GM10266 (cell line): ENCODE measurements at regions not wholly inside any gene's neighbourhood (a gene's known extent, or its start where the extent isn't known, plus 50 kb on each side); places are given as distances from the start of the nearest gene placed in this dataset.

ENCODE experiments used
- DNase-seq: peaks from one replicate; pipeline ENCODE4 v3.0.0; 2012; ENCODE audit errors: extremely low spot score
- TF ChIP-seq, protein P1 (sequence below): IDR thresholded peaks from 2 replicates; pipeline ENCODE4 v1.5.1; 2012; ENCODE audit warnings: mild to moderate bottlenecking, low read depth; ENCODE audit not compliant: control insufficient read depth, insufficient read depth; ENCODE audit errors: missing control alignments

DNA sequence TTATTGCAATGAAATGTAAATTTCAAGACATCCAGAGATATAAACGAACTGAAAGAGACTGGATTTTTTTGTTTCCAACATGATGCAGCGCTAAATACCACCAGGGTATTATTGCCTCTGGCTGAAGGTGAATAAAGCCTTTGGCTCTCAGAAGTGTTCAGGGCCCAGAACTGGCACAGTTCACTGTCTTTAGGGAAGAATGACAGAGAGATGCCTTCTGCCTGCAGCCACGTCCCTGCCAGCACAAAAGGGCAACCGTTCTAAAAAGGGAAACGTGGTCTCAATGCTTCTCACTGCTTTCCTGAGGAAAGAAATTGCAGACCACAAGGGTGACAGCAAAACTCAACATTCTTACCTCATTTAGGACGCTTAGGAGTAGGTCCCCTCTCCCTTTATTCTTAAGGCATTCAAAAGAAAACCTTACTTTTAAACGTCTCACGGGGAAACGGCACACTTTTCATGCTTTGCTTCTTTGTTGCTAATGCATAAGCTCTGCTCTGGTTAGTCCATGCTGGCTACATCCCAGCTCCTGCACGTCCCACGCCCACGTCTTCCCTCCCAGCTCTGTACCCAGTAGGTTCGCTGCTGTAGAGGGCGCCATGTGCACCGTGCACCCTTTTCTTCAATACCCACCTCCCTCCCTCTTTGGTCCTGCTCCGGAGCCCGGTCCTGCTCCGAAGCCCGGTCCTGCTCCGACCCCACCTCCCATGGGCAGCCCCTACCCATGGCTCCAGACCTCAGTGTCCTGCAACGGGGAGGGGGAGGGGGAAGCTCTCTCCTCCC, 171.0 kb downstream of the HRH4 start:
- TF ChIP-seq, protein P1, sequence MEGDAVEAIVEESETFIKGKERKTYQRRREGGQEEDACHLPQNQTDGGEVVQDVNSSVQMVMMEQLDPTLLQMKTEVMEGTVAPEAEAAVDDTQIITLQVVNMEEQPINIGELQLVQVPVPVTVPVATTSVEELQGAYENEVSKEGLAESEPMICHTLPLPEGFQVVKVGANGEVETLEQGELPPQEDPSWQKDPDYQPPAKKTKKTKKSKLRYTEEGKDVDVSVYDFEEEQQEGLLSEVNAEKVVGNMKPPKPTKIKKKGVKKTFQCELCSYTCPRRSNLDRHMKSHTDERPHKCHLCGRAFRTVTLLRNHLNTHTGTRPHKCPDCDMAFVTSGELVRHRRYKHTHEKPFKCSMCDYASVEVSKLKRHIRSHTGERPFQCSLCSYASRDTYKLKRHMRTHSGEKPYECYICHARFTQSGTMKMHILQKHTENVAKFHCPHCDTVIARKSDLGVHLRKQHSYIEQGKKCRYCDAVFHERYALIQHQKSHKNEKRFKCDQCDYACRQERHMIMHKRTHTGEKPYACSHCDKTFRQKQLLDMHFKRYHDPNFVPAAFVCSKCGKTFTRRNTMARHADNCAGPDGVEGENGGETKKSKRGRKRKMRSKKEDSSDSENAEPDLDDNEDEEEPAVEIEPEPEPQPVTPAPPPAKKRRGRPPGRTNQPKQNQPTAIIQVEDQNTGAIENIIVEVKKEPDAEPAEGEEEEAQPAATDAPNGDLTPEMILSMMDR = no peak
- DNase-seq = no peak

DNA sequence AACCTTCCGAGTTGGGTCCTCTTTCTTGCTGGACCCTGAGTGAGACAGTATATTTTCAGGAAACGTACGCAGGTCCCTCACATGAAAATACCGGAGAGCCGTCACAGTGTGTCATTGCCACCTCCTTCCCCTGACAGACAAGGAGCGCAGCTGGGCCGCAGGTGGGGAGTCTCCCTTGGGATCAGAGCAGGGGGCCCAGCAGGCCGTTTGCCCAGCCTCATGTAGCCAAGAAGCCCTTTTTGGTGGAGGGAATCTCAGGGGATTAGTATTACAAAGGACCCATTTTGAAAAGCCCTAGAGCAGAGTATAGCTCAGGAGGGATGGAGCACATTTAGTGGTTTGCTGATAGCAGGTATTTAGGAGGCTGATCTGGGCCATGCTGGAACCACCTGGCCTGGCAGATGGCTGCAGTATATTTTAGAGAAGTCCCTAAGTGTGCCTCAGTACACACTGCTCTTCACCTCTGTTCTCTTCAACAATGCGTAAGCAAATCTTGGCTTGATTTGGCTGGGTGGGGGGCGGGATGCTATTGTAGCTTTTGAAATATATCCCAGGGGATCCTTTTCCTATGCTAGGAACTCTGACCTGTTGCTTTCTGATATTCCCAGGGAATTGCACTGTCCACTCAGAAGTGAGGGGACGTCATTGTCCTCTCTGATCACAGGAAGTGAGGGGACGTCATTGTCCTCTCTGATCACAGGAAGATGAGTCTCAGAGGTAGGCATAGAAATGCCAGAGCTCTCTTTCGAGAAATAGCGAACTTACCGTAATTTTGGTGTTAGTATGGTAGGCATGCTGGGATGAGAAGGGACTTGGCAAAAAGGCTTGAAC, 171.9 kb downstream of the HRH4 start:
- TF ChIP-seq, protein P1 = no peak
- no peak for DNase-seq

DNA sequence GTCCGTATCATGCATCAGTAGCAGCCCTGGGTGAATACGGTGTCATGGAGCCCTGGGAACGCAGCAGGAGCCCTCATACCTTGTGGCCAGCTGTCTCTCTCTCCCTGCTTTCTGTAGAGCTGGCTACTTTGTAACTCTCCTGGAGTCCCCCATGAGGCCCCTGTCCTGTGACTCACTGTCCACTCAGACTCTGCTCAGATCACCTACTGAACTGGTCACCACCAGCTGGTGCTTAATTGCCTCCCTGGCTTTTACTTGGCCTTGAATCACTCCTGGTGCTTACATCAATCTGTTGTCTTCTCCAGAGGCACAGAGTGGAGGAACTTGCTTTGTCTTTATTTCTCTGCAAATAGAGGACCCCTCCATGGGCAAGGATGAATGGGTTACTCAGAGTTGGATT, 172.7 kb downstream of the HRH4 start:
- DNase-seq = no peak
- TF ChIP-seq, protein P1 = no peak

DNA sequence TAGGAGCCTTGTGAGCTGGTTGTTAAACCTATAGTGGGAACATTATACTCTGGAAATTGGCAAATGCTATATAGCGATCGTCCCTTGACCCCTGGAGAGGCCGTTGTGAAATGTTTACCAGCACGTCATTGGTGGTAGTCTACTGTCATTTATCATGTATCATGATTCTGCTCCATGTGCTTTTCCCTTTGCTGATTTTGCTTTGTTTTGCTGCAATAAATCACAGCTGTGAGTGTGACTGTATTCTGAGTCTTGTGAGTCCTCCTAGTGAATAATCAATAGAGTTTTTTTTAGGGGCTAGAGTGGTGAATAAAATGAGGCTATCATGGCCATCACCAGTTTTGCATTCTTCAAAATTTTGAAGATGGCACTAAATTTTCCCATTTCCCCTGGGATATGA, 189.1 kb downstream of the HRH4 start:
- DNase-seq = no peak
- TF ChIP-seq, protein P1 = no peak

DNA sequence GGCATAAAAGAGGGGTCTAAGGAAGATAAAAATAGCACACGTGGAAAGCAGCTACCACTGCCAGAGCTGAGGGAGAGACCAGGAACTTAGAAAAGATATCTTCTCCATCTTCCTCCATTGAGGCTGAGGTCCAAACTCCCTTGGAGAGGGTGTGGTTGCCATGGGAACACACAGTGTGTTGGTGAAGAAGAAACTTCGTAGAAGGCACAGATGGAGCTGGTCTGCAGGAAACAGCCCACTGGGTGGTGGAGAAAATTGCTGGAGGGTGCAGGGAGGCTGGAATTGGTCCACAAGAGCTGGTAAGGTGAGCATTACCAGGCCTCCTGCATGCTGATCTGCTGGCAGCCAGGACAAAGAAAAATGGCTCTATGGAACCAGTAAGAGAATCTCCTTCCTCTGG, 191.0 kb downstream of the HRH4 start:
- TF ChIP-seq, protein P1 = no peak
- DNase-seq = no peak

DNA sequence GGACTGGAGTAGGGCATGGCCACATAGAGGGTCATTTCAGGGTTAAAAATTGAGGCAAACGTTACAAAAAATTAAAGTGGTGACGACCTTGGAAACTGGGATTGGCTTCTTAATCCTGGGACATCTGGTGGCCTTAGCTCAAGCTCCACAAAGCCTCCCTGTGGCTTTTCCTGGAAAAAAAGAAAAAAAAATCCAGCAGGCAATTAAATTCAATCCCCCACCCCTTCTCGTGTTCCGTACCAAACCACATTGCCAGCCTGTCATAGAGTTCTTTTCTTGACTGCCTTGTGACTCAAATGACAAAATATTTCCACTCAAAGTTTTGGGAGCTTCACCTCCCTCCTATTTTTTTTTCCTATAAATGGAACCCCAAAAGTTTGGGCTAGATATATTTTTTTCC, 195.6 kb downstream of the HRH4 start:
- TF ChIP-seq, protein P1 = no peak
- DNase-seq = no peak
